HUDEP-2 (cell line): ENCODE measurements at regions not wholly inside any gene's neighbourhood (a gene's known extent, or its start where the extent isn't known, plus 50 kb on each side); places are given as distances from the start of the nearest gene placed in this dataset.

Source experiments
- DNase-seq, 76 experiments: peaks; one replicate each; lab custom pipeline; 2025; ENCODE audit not compliant: unreplicated experiment in 76 of 76; lab: John Stamatoyannopoulos, UW

GRCh38 chr4:14640476-14640875 lies 361.8 kb upstream of the CPEB2 start:
- DNase-seq, result no peak

- no peak for DNase-seq
Observed at GRCh38 chr4:14641871-14642270, 360.4 kb upstream of the CPEB2 start.

GRCh38 chr4:14644580-14645282 lies 357.6 kb upstream of the CPEB2 start:
- no peak for DNase-seq

GRCh38 chr4:14646831-14647230 lies 355.4 kb upstream of the CPEB2 start:
- DNase-seq, result no peak

GRCh38 chr4:14650127-14650526 lies 352.2 kb upstream of the CPEB2 start:
- no peak for DNase-seq

- no peak for DNase-seq
Observed at GRCh38 chr4:14652522-14652921, 349.8 kb upstream of the CPEB2 start.

- DNase-seq, result no peak
Observed at GRCh38 chr4:14653338-14653737, 348.9 kb upstream of the CPEB2 start.

- DNase-seq, result no peak
Observed at GRCh38 chr4:14659286-14659685, 343.0 kb upstream of the CPEB2 start.

GRCh38 chr4:14667624-14668151 lies 334.6 kb upstream of the CPEB2 start:
- DNase-seq, result no peak

- no peak for DNase-seq
Observed at GRCh38 chr4:14668296-14668695, 334.0 kb upstream of the CPEB2 start.

GRCh38 chr4:14669371-14669770 lies 332.9 kb upstream of the CPEB2 start:
- no peak for DNase-seq

GRCh38 chr4:14671146-14671545 lies 331.1 kb upstream of the CPEB2 start:
- DNase-seq, result no peak

GRCh38 chr4:14675279-14675985 lies 326.8 kb upstream of the CPEB2 start:
- no peak for DNase-seq

- DNase-seq, result no peak
Observed at GRCh38 chr4:14679906-14680305, 322.4 kb upstream of the CPEB2 start.

GRCh38 chr4:14681330-14681729 lies 321.0 kb upstream of the CPEB2 start:
- DNase-seq, result no peak

GRCh38 chr4:14693728-14694127 lies 308.6 kb upstream of the CPEB2 start:
- DNase-seq, result no peak

GRCh38 chr4:14695095-14695845 lies 307.0 kb upstream of the CPEB2 start:
- DNase-seq, result no peak

- DNase-seq, result no peak
Observed at GRCh38 chr4:14700083-14700482, 302.2 kb upstream of the CPEB2 start.

GRCh38 chr4:14700544-14700943 lies 301.7 kb upstream of the CPEB2 start:
- DNase-seq, result no peak

GRCh38 chr4:14701389-14701788 lies 300.9 kb upstream of the CPEB2 start:
- DNase-seq, result no peak

- no peak for DNase-seq
Observed at GRCh38 chr4:14701896-14702295, 300.4 kb upstream of the CPEB2 start.
